CD4-positive, alpha-beta T cell (primary cell): ENCODE measurements at regions not wholly inside any gene's neighbourhood (a gene's known extent, or its start where the extent isn't known, plus 50 kb on each side); places are given as distances from the start of the nearest gene placed in this dataset.

Experiments
- ATAC-seq: fragments of 200-7000 bp; cut with Tn5 transposase; one replicate; pipeline ENCODE4 v1.10.0; 2022; ENCODE audit warnings: mild to moderate bottlenecking; ENCODE audit not compliant: poor library complexity
- CTCF ChIA-PET: fragments of 350-600 bp; sonication (Branson Sonifier 250); formaldehyde crosslinking; loops from one replicate; lab custom pipeline; 2021; ENCODE audit warnings: antibody characterized with exemption, inconsistent platforms; lab: Charles Lee
- POLR2A ChIA-PET: fragments of 350-600 bp; sonication (Branson Sonifier 250); formaldehyde crosslinking; loops from one replicate; lab custom pipeline; 2021; ENCODE audit warnings: antibody characterized with exemption, inconsistent platforms; lab: Charles Lee
- DNase-seq, 14 experiments: peaks; one replicate each; pipeline ENCODE4 v3.0.0-alpha.2; 2013 to 2020; ENCODE audit warnings: mixed read lengths in 2 of 14
- H3K27ac ChIP-seq, 2 donors: one replicate each; pipeline versions ENCODE4 v1.5.1 to v1.7.0; 2013; ENCODE audit warnings: low read length in 2 of 2, low read depth in 1 of 2, mild to moderate bottlenecking in 1 of 2
- H3K27me3 ChIP-seq, 2 experiments: 1 replicate in 1 of 2; 2 replicates in 1 of 2; pipeline versions ENCODE4 v1.6.1 to v1.7.0; 2013; ENCODE audit warnings: low read length in 2 of 2, control low read depth in 1 of 2, mild to moderate bottlenecking in 1 of 2, moderate library complexity in 1 of 2; ENCODE audit not compliant: insufficient read depth in 2 of 2, control insufficient read depth in 1 of 2
- H3K36me3 ChIP-seq: one replicate; pipeline ENCODE4 v1.6.1; 2013; ENCODE audit warnings: low read length, control low read depth; ENCODE audit not compliant: insufficient read depth
- H3K4me1 ChIP-seq: one replicate; pipeline ENCODE4 v1.6.1; 2013; ENCODE audit warnings: low read length, control low read depth; ENCODE audit not compliant: insufficient read depth
- H3K4me3 ChIP-seq: one replicate; pipeline ENCODE4 v1.5.1; 2013; ENCODE audit warnings: mild to moderate bottlenecking, low read length, moderate library complexity
- H3K9me3 ChIP-seq, 2 experiments: 1 replicate in 1 of 2; 2 replicates in 1 of 2; pipeline versions ENCODE4 v1.6.1 to v1.7.0; 2013; ENCODE audit warnings: low read length in 2 of 2, mild to moderate bottlenecking in 2 of 2, control low read depth in 1 of 2, moderate library complexity in 1 of 2; ENCODE audit not compliant: control insufficient read depth in 1 of 2, insufficient read depth in 1 of 2
- H3K27ac Mint-ChIP-seq: one replicate; pipeline ENCODE4 v1.8.0; 2020; ENCODE audit warnings: mixed read lengths
- H3K27me3 Mint-ChIP-seq: one replicate; pipeline ENCODE4 v1.8.0; 2021; ENCODE audit warnings: mixed read lengths
- H3K36me3 Mint-ChIP-seq: one replicate; pipeline ENCODE4 v1.8.0; 2021; ENCODE audit warnings: low read depth, mixed read lengths
- H3K4me1 Mint-ChIP-seq: one replicate; pipeline ENCODE4 v1.8.0; 2021; ENCODE audit warnings: low read depth, mixed read lengths
- H3K4me3 Mint-ChIP-seq: one replicate; pipeline ENCODE4 v1.8.0; 2020; ENCODE audit warnings: mild to moderate bottlenecking, mixed read lengths
- H3K9me3 Mint-ChIP-seq: one replicate; pipeline ENCODE4 v1.8.0; 2020; ENCODE audit warnings: mixed read lengths
- intact Hi-C, 2 experiments: fragments of 100-400 bp; cut with DNase I in 1 of 2; cut with micrococcal nuclease in 1 of 2; formaldehyde crosslinking; loops; one replicate each; pipeline versions ENCODE4 v1.15.1 to v1.9.0; 2023 to 2025; cut with DNase I, micrococcal nuclease
- TF ChIP-seq, protein P1 (sequence below): fragments of 200-600 bp; IDR thresholded peaks from one replicate; pipeline ENCODE4 v1.8.0; 2022; ENCODE audit warnings: antibody characterized with exemption, mild to moderate bottlenecking

DNA sequence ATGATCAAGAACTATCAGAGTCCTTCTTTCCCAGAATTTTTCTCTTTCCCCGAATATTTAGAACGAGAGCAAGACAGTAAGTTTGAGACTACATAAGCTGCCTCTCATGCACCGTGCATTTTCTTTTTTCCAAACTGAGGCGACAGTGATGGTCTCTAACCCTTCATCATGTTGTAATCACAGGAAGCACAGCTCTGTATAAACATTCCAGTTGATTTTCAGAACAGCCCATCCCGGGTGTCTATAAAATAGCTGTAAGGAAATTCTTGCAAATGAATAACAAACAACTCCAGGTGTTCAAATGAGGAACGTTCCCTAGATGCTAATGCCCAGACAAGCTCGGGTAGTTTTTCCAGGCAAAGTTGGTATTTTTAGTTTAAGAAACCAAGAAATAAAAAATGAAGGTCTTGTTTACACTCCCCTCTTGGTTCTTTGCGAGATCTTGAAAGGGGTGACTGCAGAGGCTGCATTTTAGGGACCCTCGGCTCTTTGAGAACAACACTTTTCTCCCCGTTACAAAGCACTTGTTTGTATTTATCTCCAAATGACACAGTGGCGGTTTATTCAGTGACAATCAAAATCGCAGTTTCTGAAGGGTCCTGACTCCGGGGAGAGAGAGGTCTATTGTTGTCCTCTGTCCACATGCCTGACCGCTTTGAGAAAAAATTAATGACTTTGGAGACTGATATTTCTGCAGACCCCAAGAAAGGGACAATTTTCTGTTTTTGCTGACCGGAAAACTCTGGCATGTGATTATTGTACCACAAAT, 101.1 kb upstream of the NCK2 start:
- ChIA-PET CTCF (no interaction called here), POLR2A (no interaction called here)
- Histone ChIP-seq H3K36me3 (no peaks in the 10 kb centered on the region), H3K27me3 (no peaks in the 10 kb centered on the region), H3K4me1 (no peaks in the 10 kb centered on the region), H3K27ac (no peak overlapping the region), H3K4me3 (no peak overlapping the region), H3K9me3 (peaks cover 0 to 4% of the 10 kb centered on the region in 2 experiments)
- Mint-ChIP-seq H3K4me1 (no peaks in the 10 kb centered on the region), H3K27ac (no peak overlapping the region), H3K9me3 (no peaks in the 10 kb centered on the region), H3K36me3 (no peaks in the 10 kb centered on the region), H3K4me3 (no peak overlapping the region), H3K27me3 (no peaks in the 10 kb centered on the region)
- ATAC-seq (no peak), DNase-seq (no peak)
- TF ChIP-seq, protein P1, sequence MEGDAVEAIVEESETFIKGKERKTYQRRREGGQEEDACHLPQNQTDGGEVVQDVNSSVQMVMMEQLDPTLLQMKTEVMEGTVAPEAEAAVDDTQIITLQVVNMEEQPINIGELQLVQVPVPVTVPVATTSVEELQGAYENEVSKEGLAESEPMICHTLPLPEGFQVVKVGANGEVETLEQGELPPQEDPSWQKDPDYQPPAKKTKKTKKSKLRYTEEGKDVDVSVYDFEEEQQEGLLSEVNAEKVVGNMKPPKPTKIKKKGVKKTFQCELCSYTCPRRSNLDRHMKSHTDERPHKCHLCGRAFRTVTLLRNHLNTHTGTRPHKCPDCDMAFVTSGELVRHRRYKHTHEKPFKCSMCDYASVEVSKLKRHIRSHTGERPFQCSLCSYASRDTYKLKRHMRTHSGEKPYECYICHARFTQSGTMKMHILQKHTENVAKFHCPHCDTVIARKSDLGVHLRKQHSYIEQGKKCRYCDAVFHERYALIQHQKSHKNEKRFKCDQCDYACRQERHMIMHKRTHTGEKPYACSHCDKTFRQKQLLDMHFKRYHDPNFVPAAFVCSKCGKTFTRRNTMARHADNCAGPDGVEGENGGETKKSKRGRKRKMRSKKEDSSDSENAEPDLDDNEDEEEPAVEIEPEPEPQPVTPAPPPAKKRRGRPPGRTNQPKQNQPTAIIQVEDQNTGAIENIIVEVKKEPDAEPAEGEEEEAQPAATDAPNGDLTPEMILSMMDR = no peak
- intact Hi-C loops = no loop called here

DNA sequence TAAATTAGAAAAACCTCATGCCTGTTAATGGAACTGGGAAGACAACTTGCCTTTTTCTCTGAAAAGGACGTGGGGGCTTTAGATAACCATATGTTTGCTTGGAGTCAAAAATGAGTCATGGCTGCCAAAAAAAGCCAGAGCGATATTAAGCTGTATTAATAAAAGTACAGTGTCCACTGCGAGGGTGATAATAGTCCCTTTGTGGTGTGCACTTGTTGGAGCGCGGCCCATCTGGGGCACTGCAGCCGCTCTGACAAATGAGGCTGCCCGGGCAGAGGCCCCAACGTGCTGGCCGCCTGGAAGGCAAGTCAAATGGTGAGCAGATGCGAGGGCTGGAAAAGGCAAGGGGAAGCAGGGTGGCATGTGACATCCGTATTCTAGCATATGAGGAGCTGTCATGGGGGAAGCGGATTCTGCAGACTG, 103.3 kb upstream of the NCK2 start:
- ATAC-seq = no peak
- ChIA-PET POLR2A (no interaction called here), CTCF (no interaction called here)
- H3K36me3 ChIP-seq = no peaks in the 10 kb centered on the region
- Mint-ChIP-seq H3K9me3 (no peaks in the 10 kb centered on the region), H3K27ac (no peak overlapping the region), H3K4me3 (no peak overlapping the region), H3K4me1 (no peaks in the 10 kb centered on the region), H3K36me3 (no peaks in the 10 kb centered on the region), H3K27me3 (no peaks in the 10 kb centered on the region)
- H3K4me3 ChIP-seq = no peak overlapping the region
- H3K27me3 ChIP-seq = no peaks in the 10 kb centered on the region
- TF ChIP-seq, protein P1 = no peak
- peaks cover 0 to 4% of the 10 kb centered on the region in 2 experiments for H3K9me3 ChIP-seq
- H3K4me1 ChIP-seq = no peaks in the 10 kb centered on the region
- H3K27ac ChIP-seq = no peak overlapping the region
- intact Hi-C loops = no loop called here
- DNase-seq = no peak

DNA sequence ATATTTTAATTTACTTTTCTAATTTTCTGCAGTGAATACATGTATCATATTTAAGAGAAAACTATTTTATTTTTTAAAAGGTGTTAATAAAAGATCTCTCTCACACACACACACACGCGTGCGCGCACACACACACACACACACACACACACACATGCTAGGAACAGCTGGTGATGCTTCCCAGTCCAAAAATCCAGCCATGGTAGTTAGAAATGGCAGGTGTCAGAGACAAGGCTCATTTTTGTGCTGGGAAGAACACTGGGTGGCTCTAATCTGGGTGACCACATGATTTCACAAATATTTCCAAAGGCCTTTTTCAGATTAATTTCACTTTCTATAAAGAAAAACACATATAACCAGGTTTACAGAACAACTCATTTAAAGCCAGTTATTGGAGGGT, 104.5 kb upstream of the NCK2 start:
- Histone ChIP-seq H3K4me1 (no peaks in the 10 kb centered on the region), H3K4me3 (no peak overlapping the region), H3K9me3 (peaks cover 0 to 4% of the 10 kb centered on the region in 2 experiments), H3K27me3 (no peaks in the 10 kb centered on the region), H3K36me3 (no peaks in the 10 kb centered on the region), H3K27ac (no peak overlapping the region)
- H3K27ac Mint-ChIP-seq = no peak overlapping the region
- H3K9me3 Mint-ChIP-seq = no peaks in the 10 kb centered on the region
- ChIA-PET CTCF (no interaction called here), POLR2A (no interaction called here)
- H3K4me3 Mint-ChIP-seq = no peak overlapping the region
- no peaks in the 10 kb centered on the region for H3K4me1 Mint-ChIP-seq
- no peaks in the 10 kb centered on the region for H3K27me3 Mint-ChIP-seq
- no peak for DNase-seq
- no peaks in the 10 kb centered on the region for H3K36me3 Mint-ChIP-seq
- intact Hi-C loops = no loop called here
- ATAC-seq = no peak
- TF ChIP-seq, protein P1 = no peak
